HG03432 (cell line): ENCODE measurements at regions not wholly inside any gene's neighbourhood (a gene's known extent, or its start where the extent isn't known, plus 50 kb on each side); places are given as distances from the start of the nearest gene placed in this dataset.
"Not testable (repeated sequence)": the region's sequence is repeated elsewhere in the genome, so short reads cannot be mapped to it uniquely, and the experiment has no call there.

Experiments
- ATAC-seq: cut with Tn5 transposase; IDR thresholded peaks from one replicate; pipeline ENCODE4 v1.9.1; 2021; ENCODE audit warnings: mild to moderate bottlenecking, moderate library complexity; ENCODE audit not compliant: unreplicated experiment

DNA sequence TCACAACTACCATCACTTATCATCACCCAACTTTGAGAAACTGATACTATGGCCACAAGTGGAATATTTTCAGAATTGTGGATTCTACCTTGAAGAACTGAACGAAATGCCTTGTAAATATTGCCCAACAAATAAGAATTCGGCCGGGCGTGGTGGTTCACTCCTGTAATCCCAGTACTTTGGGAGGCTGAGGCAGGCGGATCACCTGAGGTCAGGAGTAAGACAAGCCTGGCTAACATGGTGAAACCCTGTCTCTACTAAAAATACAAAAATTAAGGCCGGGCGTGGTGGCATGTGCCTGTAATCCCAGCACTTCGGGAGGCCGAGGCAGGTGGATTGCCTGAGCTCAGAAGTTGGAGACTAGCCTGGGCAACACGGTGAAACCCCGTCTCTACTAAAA lies 862.7 kb downstream of the ZPLD1 start:
- ATAC-seq = not testable (repeated sequence)

DNA sequence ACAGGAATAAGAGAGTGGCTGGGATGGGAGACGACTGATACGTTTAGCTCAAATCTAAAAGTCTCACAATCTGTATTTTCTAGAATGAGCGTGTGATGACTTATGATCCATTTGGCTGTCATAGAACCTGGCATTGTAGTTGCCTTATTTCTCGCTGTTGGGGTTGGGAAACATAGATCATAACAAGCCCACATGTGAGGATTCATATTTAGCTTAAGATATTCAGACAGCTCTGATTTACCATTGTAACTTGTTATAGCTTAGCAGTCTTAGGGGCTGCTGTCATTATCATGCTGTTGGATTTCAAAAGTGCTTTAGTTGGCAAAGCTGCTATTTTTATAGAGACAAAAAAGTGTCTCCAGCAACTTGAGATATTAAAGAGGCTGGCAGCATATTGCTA lies 871.3 kb downstream of the ZPLD1 start:
- ATAC-seq = no peak

DNA sequence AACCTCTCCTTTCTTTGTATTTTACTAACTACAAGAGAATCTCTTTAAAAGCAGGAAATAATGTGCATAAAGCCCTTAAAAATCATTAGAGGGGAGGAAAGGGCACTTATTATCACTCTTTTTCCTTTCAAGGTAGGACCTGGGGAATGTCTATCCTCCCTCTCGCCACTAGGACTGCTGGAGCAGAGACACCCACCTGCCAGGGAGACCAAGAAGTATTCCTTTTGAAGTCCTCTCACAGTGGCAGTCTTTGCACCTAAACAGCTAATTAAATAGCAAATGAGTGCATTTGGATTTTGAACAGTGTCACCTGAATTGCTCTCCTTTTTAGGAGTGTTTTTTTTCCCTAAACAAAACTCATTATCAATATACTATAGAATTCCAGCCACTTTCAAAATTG lies 874.1 kb downstream of the ZPLD1 start:
- ATAC-seq = no peak

DNA sequence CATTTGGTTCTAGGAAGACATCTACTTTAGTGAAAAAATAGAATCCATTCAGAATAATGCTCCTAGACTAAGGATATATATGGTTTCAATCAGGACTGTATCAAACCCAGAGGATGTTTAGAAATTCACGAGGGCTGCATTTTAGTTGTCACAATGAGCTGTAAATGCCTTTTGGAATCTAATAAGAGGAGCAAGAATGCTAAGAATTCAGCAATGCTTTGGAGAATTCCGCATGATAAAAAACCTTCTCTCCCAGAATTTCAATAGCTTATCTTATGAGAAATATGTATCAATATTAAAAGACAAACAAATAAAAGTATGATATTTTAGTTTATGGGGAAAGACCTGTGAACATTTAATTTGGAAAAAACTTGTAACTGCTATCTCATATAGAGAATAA lies 885.1 kb downstream of the ZPLD1 start:
- no peak for ATAC-seq

DNA sequence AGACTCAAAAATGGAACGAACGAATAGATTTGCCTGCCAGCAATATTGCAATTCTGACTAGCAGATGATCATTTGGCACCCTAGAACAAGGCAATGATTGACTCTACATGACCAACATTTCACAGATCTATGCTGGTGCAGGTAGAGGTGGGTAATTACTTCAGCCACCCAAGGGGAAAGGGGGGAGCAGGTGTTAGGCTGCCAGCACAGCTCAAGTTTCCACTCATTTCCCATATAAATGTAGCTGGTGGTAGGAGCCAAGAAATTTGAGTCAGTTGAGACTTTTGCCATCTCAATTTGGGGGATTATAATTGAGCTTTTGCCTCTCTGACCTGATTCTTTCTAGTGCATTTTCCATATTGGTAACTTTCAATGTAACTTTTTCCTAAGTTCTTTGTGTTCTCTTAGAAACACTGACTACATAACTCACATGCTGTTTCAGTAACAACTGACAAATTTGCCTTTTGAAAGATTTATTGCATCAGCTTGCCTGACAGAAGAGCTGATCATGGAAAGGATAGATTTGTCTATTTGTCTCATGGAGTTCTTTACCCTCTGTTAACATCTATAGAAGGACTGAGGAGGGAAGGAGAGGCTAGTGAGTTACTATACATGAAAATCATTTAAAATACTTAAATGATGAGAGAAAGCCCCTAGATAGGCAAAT lies 902.5 kb downstream of the ZPLD1 start:
- ATAC-seq = no peak

DNA sequence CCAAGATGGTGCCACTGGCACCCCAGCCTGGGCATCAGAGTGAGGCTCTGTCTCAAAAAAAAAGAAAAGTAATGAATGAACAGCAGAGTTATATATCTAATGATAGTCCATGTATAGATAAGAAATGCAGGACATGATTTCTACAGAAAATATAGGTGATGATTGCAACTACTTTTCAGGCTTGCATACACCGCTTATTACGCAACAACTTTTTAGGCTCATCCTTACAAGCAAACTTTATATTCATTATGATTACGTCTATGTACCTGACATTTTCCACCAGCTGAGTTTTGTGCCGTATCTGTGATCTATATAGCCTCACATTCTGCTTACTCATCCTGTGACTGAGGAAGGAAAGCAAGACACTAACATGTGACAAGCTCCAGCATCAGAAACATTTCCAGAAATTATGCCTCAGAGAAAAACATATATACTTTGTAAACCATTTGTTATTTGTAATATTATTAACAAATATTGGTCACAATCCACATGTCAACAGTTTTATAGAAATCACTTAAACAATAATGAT lies 906.3 kb downstream of the ZPLD1 start:
- ATAC-seq = no peak

DNA sequence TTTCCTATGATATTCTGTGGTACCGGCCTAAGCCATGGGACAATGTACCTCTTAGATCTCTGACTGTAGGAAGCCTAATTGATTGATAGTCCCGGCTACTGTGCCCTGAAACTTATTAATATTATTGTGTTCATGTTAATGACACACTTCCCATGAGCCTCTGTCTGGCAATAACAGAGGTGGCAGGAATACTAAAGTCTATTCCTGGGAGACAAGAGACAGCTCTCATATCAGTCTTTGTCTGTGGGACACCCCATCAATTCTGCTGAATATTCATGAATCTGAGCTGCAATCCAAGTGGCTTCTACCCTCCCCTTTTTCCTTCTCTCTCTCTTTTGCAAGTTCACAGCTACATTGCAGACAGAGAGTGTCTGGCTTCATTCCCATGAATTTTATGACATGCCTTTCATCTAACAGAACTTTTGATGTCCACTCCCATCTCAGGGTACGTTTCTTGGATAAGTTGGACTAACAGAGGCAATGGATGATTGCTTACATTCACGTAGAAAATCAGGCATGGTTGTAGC lies 907.5 kb downstream of the ZPLD1 start:
- ATAC-seq = no peak

DNA sequence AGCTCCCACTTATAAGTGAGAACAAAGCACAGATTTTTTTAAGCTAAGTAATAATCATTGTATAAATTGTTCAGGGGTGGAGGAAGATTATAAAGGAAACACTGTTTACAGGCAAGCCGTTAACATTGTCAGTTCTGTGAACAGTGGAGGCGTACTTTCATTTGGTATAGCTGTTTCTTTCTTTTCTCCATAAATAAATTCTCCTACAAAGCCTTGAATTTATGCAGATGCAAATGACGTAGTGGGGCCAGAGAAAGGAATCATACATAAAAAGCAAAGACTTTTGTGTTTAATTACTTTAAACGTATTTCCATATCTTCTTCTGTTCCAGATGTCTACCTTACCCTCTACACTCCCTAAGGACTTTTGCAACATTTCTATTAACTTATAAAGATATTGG lies 914.9 kb downstream of the ZPLD1 start:
- no peak for ATAC-seq

DNA sequence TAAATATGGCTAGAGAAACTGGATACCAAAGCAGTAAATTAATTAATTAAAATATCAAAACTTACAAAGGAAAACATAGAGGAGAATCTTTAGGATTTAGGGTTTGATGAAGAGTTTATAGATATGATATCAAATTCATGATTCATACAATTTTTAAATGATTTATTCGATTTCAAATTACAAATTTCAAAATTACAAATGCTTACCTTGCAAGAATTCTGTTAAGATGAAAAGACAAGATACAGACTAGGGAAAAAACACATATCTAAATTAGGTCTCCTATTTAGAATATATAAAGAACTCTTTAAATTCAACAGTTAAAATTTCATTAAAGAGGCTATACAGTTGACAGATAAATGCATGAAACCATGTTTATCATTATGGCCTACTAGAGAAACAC lies 930.7 kb downstream of the ZPLD1 start:
- ATAC-seq = no peak

DNA sequence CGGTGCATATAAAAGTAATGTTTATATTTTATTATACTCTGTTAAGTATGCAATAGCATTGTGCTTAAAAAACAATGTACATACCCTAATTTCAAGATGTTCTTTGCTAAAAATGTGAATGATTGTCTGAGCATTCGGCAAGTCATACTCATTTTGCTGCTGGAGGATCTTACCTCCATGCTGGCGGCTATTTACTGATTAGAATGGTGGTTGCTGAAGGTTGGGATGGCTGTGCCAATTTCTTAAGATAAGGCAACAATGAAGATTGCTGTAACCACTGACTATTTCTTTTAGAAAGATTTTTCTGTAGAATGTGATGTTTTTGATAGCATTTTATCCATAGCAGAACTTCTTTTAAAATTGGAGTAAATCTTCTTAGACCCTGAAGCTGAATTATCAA lies 932.7 kb downstream of the ZPLD1 start:
- no peak for ATAC-seq

DNA sequence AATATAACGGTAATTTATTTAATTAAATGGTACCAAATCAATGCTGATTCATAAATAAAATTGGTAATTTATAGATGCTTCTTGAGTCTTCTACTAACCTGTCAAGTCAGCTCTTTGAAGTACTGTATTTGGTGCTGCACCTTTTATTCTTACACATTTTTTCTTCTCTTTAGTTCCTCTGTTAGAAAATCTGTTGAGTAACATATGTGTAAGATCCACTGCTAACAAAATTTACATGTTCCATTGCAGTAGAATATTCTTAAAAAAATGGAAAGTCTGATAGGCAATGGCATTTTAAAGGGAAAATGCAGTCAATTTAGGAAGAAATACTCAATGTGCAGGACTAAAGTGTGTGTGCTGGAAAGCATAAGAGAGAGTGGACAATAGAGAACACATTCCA lies 936.6 kb downstream of the ZPLD1 start:
- ATAC-seq = no peak

DNA sequence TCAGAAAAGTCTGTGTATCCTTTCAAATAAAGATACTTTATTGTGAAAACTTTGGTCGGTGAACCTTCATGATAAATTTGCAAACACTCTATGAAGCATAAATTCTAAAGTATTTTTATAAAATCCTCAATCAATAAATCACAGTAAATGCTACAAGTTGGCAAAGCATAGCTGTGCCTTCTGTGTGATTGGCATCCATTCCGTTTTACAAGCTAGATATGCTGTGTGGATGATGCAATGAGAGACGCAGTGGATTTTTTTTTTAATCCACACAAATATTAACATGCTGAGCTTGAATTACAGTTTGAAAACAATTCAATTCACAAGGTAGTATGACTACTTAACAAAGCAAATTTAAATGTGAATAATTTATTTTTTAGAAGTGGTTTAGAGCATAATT lies 937.2 kb downstream of the ZPLD1 start:
- ATAC-seq = no peak

DNA sequence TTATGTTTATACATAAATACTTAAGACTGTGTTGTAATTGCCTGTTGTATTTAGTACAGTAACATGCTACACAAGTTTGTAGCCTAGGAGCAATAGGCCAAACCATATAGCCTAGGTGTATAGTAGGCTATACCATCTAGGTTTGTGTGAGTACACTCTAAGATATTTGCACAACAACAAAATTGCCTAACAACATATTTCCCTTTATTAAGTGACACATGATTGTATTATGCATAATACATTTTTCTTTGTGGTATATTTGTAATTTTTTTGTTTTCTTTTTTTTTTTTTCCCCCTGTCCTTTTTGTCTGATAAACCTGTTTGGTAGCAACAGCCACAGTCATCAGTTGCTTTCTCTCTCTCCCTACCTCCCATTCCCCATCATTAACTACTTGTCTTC lies 945.6 kb downstream of the ZPLD1 start:
- no peak for ATAC-seq

DNA sequence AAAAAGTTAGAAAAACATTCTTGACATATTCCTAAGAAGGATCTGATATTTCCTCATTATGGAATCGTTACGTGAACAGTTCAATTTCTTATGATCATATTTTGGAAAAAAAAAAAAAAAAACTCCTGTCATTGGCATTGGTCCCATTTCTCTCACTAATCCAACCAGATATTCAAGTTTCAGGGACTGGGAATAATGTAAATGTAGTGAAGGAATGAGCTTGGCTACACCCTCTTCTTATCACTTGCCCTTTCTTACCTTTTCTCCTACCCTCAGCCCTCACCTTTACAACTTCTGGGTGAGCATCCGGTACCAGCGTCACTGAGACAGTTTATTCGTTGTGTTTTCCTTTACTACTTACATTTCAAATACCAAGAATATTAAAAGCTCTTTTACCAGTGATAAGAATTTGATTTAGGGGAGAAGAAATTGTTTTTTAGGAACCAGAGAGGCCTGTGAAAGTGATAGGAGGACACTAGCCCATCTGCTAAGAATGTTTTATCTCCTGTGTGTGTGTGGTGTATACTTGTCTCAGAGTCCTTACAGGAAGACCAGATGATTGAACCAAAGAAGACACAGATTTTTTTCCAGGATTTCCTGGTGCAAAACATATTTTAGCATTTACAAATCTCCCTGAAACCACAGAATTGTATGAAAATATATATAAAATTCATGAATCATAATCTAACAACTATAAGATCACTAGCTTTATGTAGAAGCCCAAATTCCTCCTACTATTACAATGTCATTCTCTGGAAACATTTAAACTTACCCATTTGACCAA lies 946.7 kb downstream of the ZPLD1 start:
- ATAC-seq = no peak

DNA sequence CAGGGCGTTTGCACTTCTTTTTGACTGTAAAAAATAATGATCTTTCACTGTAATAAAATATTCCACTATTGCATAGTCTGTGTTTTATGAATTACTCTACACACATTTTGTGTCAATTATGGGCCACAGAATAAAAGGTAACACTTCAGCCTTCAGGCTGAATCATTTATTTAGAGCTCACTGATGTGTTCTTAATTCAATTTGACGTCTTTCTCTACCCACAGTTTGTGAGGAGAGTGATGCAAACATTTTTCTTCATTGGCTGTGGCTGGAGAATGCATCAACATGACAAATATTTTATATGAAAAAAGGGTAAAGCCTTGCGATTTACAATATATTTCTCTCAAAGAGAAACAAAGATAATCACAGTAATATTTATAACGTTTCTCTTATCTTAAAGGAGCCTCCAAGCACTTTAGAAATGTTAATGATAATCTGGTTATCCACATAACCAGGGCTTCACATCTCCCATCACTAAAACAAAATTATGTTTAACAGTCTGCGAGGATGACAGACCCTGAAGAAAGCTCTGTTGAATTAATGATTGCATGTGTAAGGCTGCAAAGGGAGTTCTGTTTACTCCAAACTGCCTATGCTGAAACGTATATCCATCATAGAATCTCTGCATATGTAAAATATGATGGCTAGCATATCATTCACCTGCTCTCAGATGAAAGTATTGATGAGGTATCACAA lies 951.3 kb downstream of the ZPLD1 start:
- no peak for ATAC-seq

DNA sequence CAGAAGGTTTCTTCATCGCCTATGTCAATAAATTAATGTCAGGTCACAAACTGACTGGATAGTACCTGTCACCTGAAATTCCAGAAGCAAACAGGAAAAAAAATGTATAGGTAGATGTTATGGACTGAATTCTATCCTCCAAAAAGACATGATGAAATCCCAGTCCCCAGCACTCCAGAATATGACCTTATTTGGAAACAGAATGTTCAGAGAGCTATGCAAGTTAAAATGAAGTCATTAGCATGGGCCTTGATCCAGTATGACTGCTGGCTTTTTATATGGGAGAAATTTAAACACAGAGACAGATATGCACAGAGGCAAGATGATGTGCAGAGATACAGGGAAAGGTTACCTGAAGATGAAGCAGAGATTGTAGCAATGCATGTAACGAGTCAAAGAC lies 953.4 kb downstream of the ZPLD1 start:
- ATAC-seq = no peak

DNA sequence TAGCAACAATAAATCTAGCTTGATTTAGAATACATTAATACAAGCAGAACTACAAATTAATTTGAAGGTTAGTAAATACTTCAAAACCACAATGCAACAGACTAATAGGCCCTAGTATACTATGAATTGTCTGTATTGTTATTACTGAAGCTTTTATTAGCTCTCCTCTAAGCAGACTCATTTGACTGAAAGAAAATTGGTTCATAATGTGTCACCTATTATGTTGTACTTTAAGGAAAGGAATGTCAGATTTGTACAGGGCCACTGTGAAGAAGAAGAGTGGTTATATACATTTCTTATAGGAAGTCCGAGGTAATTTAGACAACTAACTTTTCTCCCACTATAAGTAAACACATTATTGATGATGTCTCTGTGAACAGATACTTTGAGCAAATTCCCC lies 954.5 kb downstream of the ZPLD1 start:
- no peak for ATAC-seq

DNA sequence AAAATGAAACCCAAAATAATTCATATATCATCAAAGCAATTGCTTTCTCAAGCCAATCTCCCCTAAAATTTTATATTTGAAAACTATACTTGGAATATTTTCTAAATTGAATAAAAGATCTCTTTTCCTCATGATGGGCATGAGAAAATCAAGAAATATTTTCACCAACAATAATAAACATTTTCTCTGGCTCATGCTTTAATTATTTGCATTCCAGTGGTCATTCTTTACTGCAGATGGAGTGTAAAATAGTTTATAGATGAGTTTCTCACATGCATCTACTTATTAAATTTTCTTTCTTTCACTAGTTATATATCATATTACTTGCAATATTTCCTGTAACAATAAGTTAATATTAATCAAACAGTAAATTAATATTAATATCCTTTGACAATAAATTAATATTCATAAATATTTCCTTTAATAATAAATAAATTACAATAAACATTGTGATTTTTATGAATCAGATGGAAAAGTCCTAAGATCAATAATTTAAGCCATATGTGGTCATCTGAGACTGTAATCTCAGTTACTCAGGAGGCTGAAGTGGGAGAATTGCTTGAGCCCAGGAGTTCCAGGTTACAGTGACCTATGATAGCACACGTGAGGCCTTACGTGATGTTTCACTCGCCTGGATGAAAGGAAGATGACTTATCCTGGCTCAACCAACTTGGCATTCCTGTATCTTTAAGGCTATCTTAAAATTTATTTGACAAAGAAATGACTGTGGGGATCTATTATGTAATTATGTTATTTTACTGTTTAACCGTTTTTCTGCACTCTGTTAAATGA lies 958.8 kb downstream of the ZPLD1 start:
- no peak for ATAC-seq

DNA sequence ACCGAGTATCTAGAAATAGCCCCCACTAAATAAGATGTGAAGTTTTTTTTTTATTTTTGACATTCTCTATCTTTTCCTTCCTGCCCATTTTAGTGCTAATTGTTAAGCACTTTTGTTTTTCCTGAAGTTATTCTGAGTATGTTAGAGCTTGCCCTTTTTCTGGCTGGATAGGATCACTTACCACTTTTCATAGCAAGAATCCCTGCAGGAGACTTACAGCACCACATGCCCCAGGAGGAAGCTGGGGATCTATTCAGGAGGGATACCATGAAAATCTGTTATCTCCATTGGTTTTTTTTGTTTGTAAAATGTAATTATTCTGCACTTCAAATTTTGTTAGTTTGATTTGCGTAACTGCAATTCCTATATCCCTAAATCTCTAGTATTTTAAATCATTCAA lies 968.4 kb downstream of the ZPLD1 start:
- ATAC-seq = no peak

DNA sequence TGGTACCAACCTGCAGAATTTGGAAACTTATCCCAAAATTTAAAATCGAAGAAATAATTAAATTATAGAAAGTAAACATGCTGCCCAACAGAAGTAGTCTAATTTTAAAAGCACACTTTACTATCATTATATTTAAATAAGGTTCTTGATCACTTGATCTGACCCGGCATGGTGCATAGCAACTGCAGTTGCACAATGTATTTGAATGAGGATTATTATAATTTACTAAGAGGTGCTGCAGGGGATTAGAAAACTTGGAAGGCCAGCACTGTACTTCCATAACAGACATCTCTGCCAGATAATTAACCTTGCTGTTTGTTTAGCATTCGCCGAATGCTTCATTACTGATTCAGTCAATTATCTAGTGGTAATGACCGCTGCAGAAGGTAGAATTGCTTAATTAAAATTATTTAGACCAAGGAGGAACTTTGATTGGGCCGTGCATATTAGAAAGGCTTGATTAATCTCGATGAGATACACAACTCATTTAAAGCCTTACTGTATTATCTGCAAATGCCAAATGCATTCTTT lies 971.6 kb downstream of the ZPLD1 start:
- ATAC-seq = no peak

DNA sequence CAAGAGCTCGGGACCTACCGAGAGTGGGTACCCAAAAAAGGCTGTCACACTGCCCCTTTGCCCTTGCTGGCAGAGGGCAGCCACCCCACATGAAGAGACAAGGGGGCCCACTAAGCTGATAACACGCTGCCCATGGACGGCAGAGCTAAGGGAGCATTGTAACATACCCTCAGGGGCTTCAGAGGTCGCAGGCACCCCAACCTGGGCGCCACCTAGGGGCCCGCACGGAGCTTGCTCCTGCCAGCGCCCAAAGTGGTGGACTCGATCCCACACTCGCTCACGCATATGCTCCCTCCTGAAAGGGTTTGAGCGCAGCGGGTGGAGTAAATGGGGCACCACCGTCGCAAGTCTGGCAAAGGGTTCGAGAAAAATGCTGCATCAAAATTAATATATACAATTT lies 975.4 kb downstream of the ZPLD1 start:
- no peak for ATAC-seq
